ENCODE measurements at regions not wholly inside any gene's neighbourhood (a gene's known extent, or its start where the extent isn't known, plus 50 kb on each side); places are given as distances from the start of the nearest gene placed in this dataset.

DNA sequence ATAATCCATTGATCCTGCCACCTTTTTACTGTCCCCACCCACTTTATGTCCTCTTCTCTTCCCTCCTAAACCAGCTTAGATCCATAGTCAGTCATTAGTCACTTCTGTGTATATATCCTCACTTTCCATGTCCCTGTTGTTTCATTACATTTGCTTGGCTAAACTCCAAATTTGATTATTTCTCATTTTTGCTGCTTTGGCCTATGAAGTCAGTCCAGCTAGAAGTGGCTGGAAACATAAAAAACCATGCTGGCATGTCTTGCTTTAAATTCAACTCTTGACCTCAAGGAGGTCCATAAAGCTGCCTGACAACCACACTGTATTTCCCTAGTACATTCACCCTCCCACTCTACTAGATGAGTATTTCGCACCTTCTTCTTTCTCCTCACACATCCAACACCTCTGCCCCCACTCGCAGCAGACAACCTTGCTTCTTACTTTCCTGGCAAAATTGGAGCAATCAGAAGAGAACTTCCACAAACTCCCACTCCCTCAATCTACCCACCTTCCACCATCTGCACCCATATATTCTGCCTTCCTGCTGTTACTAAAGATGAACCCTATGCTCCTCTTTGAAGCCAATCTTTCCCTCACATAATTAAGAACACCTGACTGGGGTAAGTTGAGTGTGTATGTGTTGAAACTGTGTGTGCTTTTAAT lies 72.1 kb downstream of the ZNF648 start:
- TF ChIP-seq RAD21 (IDR thresholded peaks at IDR 0.05; ENCODE audit: low read depth) (no peak), TCF12 (IDR thresholded peaks at IDR 0.05; ENCODE audit: low read depth) (no peak), TAF1 (IDR thresholded peaks at IDR 0.05; ENCODE audit: low read depth) (no peak), TEAD4 (IDR thresholded peaks at IDR 0.05) (no peak), CEBPB (IDR thresholded peaks at IDR 0.05) (no peak), CREB1 (IDR thresholded peaks at IDR 0.05; ENCODE audit: low read depth) (no peak), EGR1 (IDR thresholded peaks at IDR 0.05) (no peak)
- TF ChIP-seq, protein P1, sequence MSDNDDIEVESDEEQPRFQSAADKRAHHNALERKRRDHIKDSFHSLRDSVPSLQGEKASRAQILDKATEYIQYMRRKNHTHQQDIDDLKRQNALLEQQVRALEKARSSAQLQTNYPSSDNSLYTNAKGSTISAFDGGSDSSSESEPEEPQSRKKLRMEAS (IDR thresholded peaks at IDR 0.05): no peak
- TF ChIP-seq, protein P2, sequence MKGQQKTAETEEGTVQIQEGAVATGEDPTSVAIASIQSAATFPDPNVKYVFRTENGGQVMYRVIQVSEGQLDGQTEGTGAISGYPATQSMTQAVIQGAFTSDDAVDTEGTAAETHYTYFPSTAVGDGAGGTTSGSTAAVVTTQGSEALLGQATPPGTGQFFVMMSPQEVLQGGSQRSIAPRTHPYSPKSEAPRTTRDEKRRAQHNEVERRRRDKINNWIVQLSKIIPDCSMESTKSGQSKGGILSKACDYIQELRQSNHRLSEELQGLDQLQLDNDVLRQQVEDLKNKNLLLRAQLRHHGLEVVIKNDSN (IDR thresholded peaks at IDR 0.05): no peak
- TF ChIP-seq, protein P3, sequence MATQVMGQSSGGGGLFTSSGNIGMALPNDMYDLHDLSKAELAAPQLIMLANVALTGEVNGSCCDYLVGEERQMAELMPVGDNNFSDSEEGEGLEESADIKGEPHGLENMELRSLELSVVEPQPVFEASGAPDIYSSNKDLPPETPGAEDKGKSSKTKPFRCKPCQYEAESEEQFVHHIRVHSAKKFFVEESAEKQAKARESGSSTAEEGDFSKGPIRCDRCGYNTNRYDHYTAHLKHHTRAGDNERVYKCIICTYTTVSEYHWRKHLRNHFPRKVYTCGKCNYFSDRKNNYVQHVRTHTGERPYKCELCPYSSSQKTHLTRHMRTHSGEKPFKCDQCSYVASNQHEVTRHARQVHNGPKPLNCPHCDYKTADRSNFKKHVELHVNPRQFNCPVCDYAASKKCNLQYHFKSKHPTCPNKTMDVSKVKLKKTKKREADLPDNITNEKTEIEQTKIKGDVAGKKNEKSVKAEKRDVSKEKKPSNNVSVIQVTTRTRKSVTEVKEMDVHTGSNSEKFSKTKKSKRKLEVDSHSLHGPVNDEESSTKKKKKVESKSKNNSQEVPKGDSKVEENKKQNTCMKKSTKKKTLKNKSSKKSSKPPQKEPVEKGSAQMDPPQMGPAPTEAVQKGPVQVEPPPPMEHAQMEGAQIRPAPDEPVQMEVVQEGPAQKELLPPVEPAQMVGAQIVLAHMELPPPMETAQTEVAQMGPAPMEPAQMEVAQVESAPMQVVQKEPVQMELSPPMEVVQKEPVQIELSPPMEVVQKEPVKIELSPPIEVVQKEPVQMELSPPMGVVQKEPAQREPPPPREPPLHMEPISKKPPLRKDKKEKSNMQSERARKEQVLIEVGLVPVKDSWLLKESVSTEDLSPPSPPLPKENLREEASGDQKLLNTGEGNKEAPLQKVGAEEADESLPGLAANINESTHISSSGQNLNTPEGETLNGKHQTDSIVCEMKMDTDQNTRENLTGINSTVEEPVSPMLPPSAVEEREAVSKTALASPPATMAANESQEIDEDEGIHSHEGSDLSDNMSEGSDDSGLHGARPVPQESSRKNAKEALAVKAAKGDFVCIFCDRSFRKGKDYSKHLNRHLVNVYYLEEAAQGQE (IDR thresholded peaks at IDR 0.05; ENCODE audit: low read depth): no peak

DNA sequence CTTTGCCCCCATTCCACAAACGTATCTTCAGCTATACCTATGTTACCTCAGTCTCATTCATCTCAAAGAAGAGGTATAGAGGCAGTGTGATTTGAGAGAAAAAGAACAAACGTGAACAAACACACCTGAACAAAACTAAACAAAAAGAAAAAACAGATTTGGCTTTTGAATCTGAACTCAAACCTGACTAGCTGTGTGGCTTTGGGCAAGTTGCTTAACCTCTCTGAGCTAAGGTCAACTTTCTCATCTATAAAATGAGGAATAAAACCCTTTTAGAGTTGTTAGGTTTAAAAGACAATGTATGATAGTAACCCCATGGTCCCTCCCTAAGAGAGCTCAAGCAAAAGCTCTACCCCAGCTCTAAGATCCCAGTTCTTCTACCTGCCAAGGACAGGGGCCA lies 73.5 kb downstream of the ZNF648 start:
- TF ChIP-seq EGR1 (IDR thresholded peaks at IDR 0.05) (no peak), EP300 (IDR thresholded peaks at IDR 0.05; ENCODE audit: borderline replicate concordance) (no peak), CEBPB (IDR thresholded peaks at IDR 0.05) (no peak), RAD21 (IDR thresholded peaks at IDR 0.05; ENCODE audit: low read depth) (no peak), NFIC (IDR thresholded peaks at IDR 0.05) (no peak), FOXM1 (IDR thresholded peaks at IDR 0.05; ENCODE audit: borderline replicate concordance, low read depth) (no peak), ZBTB7A (IDR thresholded peaks at IDR 0.05; ENCODE audit: low read depth) (no peak), YY1 (IDR thresholded peaks at IDR 0.05; ENCODE audit: low read depth) (no peak), CREB1 (IDR thresholded peaks at IDR 0.05; ENCODE audit: low read depth) (no peak), TEAD4 (IDR thresholded peaks at IDR 0.05) (no peak), TAF1 (IDR thresholded peaks at IDR 0.05; ENCODE audit: low read depth) (no peak)
- TF ChIP-seq, protein P2 (IDR thresholded peaks at IDR 0.05): no peak
- TF ChIP-seq, protein P1 (IDR thresholded peaks at IDR 0.05): no peak
- TF ChIP-seq, protein P3 (IDR thresholded peaks at IDR 0.05; ENCODE audit: low read depth): no peak

DNA sequence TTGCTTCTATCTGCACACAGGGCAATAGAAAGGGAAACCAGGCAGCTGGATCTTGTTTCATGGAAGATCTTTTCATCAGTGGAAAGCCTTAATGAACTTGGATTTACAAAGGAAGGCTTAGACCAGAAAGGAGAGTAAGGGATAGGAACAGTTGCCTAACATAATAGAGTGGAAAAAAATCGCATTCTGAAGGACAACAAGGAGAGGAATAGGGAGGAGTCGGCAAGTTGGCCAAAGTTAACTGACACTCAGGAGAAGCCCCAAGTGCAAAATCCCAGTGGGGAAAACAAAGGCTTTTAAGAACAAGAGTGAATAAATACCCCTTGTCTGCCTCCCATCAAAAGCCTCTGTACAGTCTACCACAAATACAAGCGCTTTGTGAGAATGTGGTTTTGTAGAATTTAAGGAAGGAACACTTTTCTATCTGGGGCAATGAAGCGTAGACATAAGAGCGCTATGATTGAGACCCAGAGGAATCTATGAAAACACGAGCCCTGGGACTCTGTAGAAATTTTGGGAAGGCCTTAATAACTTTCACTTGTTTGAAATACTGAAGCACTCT lies 74.1 kb downstream of the ZNF648 start:
- TF ChIP-seq CEBPB (IDR thresholded peaks at IDR 0.05) (no peak), CREB1 (IDR thresholded peaks at IDR 0.05; ENCODE audit: low read depth) (no peak), YY1 (IDR thresholded peaks at IDR 0.05; ENCODE audit: low read depth) (no peak), EP300 (IDR thresholded peaks at IDR 0.05; ENCODE audit: borderline replicate concordance) (no peak), EGR1 (IDR thresholded peaks at IDR 0.05) (no peak), ZBTB7A (IDR thresholded peaks at IDR 0.05; ENCODE audit: low read depth) (no peak), NFIC (IDR thresholded peaks at IDR 0.05) (no peak), TCF12 (IDR thresholded peaks at IDR 0.05; ENCODE audit: low read depth) (no peak), TAF1 (IDR thresholded peaks at IDR 0.05; ENCODE audit: low read depth) (no peak), RAD21 (IDR thresholded peaks at IDR 0.05; ENCODE audit: low read depth) (no peak), FOXM1 (IDR thresholded peaks at IDR 0.05; ENCODE audit: borderline replicate concordance, low read depth) (no peak), TEAD4 (IDR thresholded peaks at IDR 0.05) (no peak)
- TF ChIP-seq, protein P3 (IDR thresholded peaks at IDR 0.05; ENCODE audit: low read depth): no peak
- TF ChIP-seq, protein P2 (IDR thresholded peaks at IDR 0.05): no peak
- TF ChIP-seq, protein P1 (IDR thresholded peaks at IDR 0.05): no peak

Measured in Ishikawa (cell line).